Pancreas (tissue), 10 donors: ENCODE measurements at regions not wholly inside any gene's neighbourhood (a gene's known extent, or its start where the extent isn't known, plus 50 kb on each side); places are given as distances from the start of the nearest gene placed in this dataset.
A peak's percentile ranks its signal among the peaks of the same experiment; 100 is the strongest.

Source experiments
- ATAC-seq, 4 donors: fragments of 200-7000 bp; cut with Tn5 transposase; one replicate each; pipeline versions ENCODE4 v1.8.0 to v1.9.1; 2020; ENCODE audit warnings: mild to moderate bottlenecking in 4 of 4, moderate library complexity in 4 of 4
- DNase-seq, 6 donors: peaks; one replicate each; pipeline ENCODE4 v3.0.0-alpha.2; 2020
- FAIRE-seq: peaks from 2 replicates; lab custom pipeline; 2012; peaks lifted over from hg19 to GRCh38; lab: Jason Lieb, UNC
- H3K27ac ChIP-seq, 4 donors: fragments of 200-600 bp; sonication (generic); 1 replicate in 3 of 4; 2 replicates in 1 of 4; pipeline versions ENCODE4 v1.5.0 to v1.8.0; 2020
- H3K27me3 ChIP-seq, 4 donors: fragments of 200-600 bp; one replicate each; pipeline ENCODE4 v1.8.0; 2021
- H3K36me3 ChIP-seq, 3 donors: fragments of 200-600 bp; sonication (generic) in 1 of 3; one replicate each; pipeline versions ENCODE4 v1.5.0 to v1.8.0; 2020 to 2021
- H3K4me1 ChIP-seq, 3 donors: fragments of 200-600 bp; one replicate each; pipeline ENCODE4 v1.8.0; 2021
- H3K4me3 ChIP-seq, 4 donors: fragments of 200-600 bp; sonication (generic) in 2 of 4; one replicate each; pipeline versions ENCODE4 v1.5.0 to v1.8.0; 2020 to 2021
- H3K9me3 ChIP-seq, 4 donors: fragments of 200-600 bp; one replicate each; pipeline ENCODE4 v1.8.0; 2021
- WGBS, 2 donors: extraction: QIAGEN DNeasy Blood & Tissue Kit; methylation state at CpG; one replicate each; pipeline ENCODE4 v1.1.7; 2013; 5-methylcytosine and 5-hydroxymethylcytosine counted together
- intact Hi-C, 3 donors: fragments of 100-400 bp; cut with DNase I; formaldehyde crosslinking; loops; one replicate each; pipeline versions ENCODE4 v1.11.1 to v1.14.2; 2022
- TF ChIP-seq, protein P1 (sequence below), 4 donors: fragments of 200-600 bp; sonication (generic) in 3 of 4; IDR thresholded peaks; one replicate each; pipeline versions ENCODE4 v1.5.0 to v1.8.0; 2021; ENCODE audit warnings: antibody characterized with exemption in 4 of 4
- donor health status: healthy with polysubstance abuse.
- donor health status: DM: no; HTN: no; CAD: no; lungs with moderate emphysema.
- donor health status: DM: no; HTN: no; CAD: no.
- donor health status: control.
- donor health status: control.
- donor health status: Bipolar disorder and iron deficiency.
- donor health status: DM: yes; HTN: yes; CAD: no.
- donor health status: DM: no; HTN: no; CAD: no.
- donor health status: DM: no; HTN: no; CAD: no.
- donor health status: DM: yes; HTN: yes; CAD: no.

DNA sequence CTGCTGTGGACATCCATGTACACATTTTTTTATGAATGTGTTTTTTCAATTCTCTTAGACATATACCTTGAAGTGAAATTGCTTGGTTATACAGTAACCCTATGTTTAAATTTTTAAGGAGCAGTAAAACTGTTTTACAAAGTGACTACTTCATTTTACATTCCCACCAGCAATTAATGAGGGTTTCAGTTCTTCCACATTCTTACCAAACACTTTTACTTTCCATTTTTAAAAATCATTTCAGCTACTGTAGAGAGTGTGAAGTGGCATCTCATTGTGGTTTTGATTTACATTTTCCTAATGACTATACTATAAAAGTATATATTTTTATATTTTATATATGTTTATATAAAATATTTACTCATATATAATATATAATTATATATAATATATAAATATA is 1221.5 kb downstream of the PLA2G4A start:
- no peak overlapping the region for H3K4me3 ChIP-seq
- ATAC-seq (no peak), DNase-seq (no peak), FAIRE-seq (peak; percentile 68)
- H3K27ac ChIP-seq = no peak overlapping the region
- intact Hi-C loops = no loop called here
- H3K4me1 ChIP-seq = no peaks in the 10 kb centered on the region
- H3K27me3 ChIP-seq = no peaks in the 10 kb centered on the region
- no peaks in the 10 kb centered on the region for H3K9me3 ChIP-seq
- no peaks in the 10 kb centered on the region for H3K36me3 ChIP-seq
- TF ChIP-seq, protein P1, sequence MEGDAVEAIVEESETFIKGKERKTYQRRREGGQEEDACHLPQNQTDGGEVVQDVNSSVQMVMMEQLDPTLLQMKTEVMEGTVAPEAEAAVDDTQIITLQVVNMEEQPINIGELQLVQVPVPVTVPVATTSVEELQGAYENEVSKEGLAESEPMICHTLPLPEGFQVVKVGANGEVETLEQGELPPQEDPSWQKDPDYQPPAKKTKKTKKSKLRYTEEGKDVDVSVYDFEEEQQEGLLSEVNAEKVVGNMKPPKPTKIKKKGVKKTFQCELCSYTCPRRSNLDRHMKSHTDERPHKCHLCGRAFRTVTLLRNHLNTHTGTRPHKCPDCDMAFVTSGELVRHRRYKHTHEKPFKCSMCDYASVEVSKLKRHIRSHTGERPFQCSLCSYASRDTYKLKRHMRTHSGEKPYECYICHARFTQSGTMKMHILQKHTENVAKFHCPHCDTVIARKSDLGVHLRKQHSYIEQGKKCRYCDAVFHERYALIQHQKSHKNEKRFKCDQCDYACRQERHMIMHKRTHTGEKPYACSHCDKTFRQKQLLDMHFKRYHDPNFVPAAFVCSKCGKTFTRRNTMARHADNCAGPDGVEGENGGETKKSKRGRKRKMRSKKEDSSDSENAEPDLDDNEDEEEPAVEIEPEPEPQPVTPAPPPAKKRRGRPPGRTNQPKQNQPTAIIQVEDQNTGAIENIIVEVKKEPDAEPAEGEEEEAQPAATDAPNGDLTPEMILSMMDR (IDR thresholded peaks at IDR 0.05) = no peak

DNA sequence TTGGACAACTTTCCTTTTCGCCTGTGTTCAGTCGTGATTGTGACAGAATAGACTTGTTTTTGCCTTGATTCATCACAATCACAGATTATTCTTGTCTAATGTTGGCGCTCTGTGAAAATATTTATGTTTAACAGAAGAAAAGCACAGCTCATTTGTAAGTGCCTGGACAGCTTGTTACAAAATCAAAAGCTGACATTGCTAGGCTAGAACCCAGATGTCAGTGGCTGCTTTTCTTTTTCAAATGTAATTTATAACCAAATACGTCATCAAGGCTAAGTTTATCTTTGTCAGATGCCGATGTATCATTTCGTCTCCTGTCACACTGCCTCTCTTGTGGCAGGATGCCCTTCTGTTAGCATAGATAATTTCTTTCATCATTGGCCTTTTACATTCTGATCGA is 1227.3 kb downstream of the PLA2G4A start:
- DNase-seq (no peak), FAIRE-seq (no peak), ATAC-seq (no peak)
- H3K27ac ChIP-seq = no peak overlapping the region
- no peaks in the 10 kb centered on the region for H3K4me1 ChIP-seq
- H3K9me3 ChIP-seq = no peaks in the 10 kb centered on the region
- no peaks in the 10 kb centered on the region for H3K36me3 ChIP-seq
- no peak overlapping the region for H3K4me3 ChIP-seq
- intact Hi-C loops = no loop called here
- TF ChIP-seq, protein P1 (IDR thresholded peaks at IDR 0.05) = no peak
- H3K27me3 ChIP-seq = no peaks in the 10 kb centered on the region
- 35 to 42% methylated on average over 7 of the region's 7 CpGs for WGBS, 2 donors

DNA sequence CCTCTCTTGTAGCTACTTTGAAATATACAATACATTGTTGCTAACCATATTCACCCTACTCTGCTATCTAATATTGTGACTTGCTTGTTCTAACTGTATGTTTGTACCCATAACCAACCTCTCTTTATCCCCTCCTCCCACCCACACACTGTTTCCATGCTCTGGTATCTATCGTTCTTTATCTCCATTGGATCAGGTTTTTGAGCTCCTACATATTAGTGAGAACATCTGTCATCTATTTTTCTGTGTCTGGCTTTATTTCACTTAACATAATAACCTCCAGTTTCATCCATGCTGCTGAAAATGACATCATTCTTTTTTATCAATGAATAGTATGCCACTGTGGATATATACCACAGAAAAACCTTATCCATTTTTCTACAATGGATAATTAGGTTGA is 1230.1 kb downstream of the PLA2G4A start:
- Histone ChIP-seq H3K36me3 (no peaks in the 10 kb centered on the region), H3K27ac (no peak overlapping the region), H3K4me1 (no peaks in the 10 kb centered on the region), H3K27me3 (no peaks in the 10 kb centered on the region), H3K4me3 (no peak overlapping the region), H3K9me3 (no peaks in the 10 kb centered on the region)
- ATAC-seq = no peak
- FAIRE-seq = no peak
- TF ChIP-seq, protein P1 (IDR thresholded peaks at IDR 0.05) = no peak
- DNase-seq = no peak
- intact Hi-C loops = no loop called here
- WGBS, 2 donors = 54 to 56% methylated on average over 1 of the region's 1 CpG

DNA sequence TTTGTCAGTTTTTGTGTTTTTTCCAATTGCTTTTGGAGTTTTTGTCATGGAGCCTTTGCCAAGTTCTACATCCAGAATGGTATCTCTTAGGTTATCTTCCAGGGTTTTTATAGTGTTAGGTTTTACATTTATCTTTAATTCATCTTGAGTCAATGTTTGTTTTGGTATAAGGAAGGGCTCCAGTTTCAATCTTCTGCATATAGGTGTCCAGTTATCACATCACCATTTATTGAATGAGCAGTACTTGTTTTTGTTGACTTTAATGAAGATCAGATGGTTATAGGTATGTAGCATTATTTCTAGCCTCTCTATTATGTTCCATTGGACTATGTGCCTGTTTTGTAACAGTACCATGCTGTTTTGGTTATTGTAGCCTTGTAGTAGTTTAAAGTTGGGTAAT is 1233.1 kb downstream of the PLA2G4A start:
- DNase-seq = no peak
- Histone ChIP-seq H3K4me3 (no peak overlapping the region), H3K9me3 (no peaks in the 10 kb centered on the region), H3K27me3 (no peaks in the 10 kb centered on the region), H3K36me3 (no peaks in the 10 kb centered on the region), H3K4me1 (no peaks in the 10 kb centered on the region), H3K27ac (no peak overlapping the region)
- no peak for FAIRE-seq
- intact Hi-C loops = no loop called here
- ATAC-seq = no peak
- TF ChIP-seq, protein P1 (IDR thresholded peaks at IDR 0.05) = no peak

DNA sequence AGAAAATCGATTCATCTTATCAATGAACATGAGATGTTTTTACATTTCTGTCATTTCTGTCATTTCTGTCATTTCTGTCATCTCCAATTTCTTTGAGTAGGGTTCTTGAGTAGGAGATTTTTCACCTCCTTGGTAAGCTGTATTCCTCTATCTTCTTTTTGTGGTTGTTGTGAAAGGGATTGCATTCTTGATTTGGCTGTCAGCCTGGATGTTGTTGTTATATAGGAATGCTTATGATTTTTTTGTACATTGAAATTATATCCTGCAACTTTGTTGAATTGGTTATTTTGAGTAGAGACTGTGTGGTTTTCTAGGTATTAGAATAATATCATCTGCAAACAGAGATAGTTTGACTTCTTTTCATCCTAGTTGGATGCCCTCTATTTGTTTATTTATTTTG is 1233.7 kb downstream of the PLA2G4A start:
- Histone ChIP-seq H3K4me3 (no peak overlapping the region), H3K27ac (no peak overlapping the region), H3K9me3 (no peaks in the 10 kb centered on the region), H3K4me1 (no peaks in the 10 kb centered on the region), H3K27me3 (no peaks in the 10 kb centered on the region), H3K36me3 (no peaks in the 10 kb centered on the region)
- ATAC-seq = no peak
- DNase-seq = no peak
- FAIRE-seq = no peak
- intact Hi-C loops = no loop called here
- TF ChIP-seq, protein P1 (IDR thresholded peaks at IDR 0.05) = no peak
- WGBS, 2 donors = 49 to 61% methylated on average over 1 of the region's 1 CpG
